OCI-LY1 (cell line): ENCODE measurements at regions not wholly inside any gene's neighbourhood (a gene's known extent, or its start where the extent isn't known, plus 50 kb on each side); places are given as distances from the start of the nearest gene placed in this dataset.

Source experiments
- H2AFZ ChIP-seq: fragments of 200-600 bp; sonication (generic), shearing (Covaris generic); 2 replicates; pipeline ENCODE4 v1.6.0; 2014; ENCODE audit warnings: antibody characterized with exemption, mild to moderate bottlenecking, low read length
- H3F3A ChIP-seq: fragments of 200-600 bp; sonication (generic), shearing (Covaris generic); 2 replicates; pipeline ENCODE4 v1.6.0; 2014; ENCODE audit warnings: mild to moderate bottlenecking, antibody characterized with exemption, low read length, moderate library complexity; ENCODE audit not compliant: insufficient read depth
- H3K27ac ChIP-seq: fragments of 200-600 bp; sonication (generic); 2 replicates; pipeline ENCODE4 v1.5.1; 2014; ENCODE audit warnings: low read length, mixed run types, mild to moderate bottlenecking, low read depth; ENCODE audit not compliant: poor library complexity, severe bottlenecking
- H3K27me3 ChIP-seq: fragments of 200-600 bp; sonication (generic); 2 replicates; pipeline ENCODE4 v1.6.0; 2014; ENCODE audit warnings: antibody characterized with exemption, mild to moderate bottlenecking, low read length, moderate library complexity; ENCODE audit not compliant: insufficient read depth
- H3K36me3 ChIP-seq: fragments of 200-600 bp; sonication (generic); 2 replicates; pipeline ENCODE4 v1.6.1; 2014; ENCODE audit warnings: mild to moderate bottlenecking, antibody characterized with exemption, low read length, moderate library complexity, mixed read lengths; ENCODE audit not compliant: insufficient read depth
- H3K4me1 ChIP-seq: fragments of 200-600 bp; sonication (generic); 2 replicates; pipeline ENCODE4 v1.5.1; 2014; ENCODE audit warnings: mild to moderate bottlenecking, low read length, moderate library complexity; ENCODE audit not compliant: insufficient read depth, severe bottlenecking
- H3K4me2 ChIP-seq: fragments of 200-600 bp; sonication (generic), shearing (Covaris generic); 2 replicates; pipeline ENCODE4 v1.6.1; 2014; ENCODE audit warnings: low read length
- H3K4me3 ChIP-seq: fragments of 200-600 bp; sonication (generic); 2 replicates; pipeline ENCODE4 v1.5.1; 2014; ENCODE audit warnings: low read length, low read depth, mild to moderate bottlenecking, mixed read lengths; ENCODE audit not compliant: poor library complexity, severe bottlenecking
- H3K79me2 ChIP-seq: fragments of 200-600 bp; shearing (Covaris generic); 2 replicates; pipeline ENCODE4 v1.6.1; 2016; ENCODE audit warnings: mixed run types, low read length, mixed read lengths; ENCODE audit not compliant: insufficient read depth
- H3K9ac ChIP-seq: fragments of 200-600 bp; sonication (generic), shearing (Covaris generic); 2 replicates; pipeline ENCODE4 v1.6.1; 2014; ENCODE audit warnings: mild to moderate bottlenecking, low read length, mixed read lengths
- H3K9me2 ChIP-seq: fragments of 200-600 bp; sonication (generic), shearing (Covaris generic); 2 replicates; pipeline ENCODE4 v1.6.1; 2014; ENCODE audit warnings: low read depth, mild to moderate bottlenecking, low read length, mixed read lengths
- H3K9me3 ChIP-seq: fragments of 200-600 bp; shearing (Covaris generic); 2 replicates; pipeline ENCODE4 v1.6.1; 2014; ENCODE audit warnings: low read length, mixed read lengths
- H4K20me1 ChIP-seq: fragments of 200-600 bp; sonication (generic), shearing (Covaris generic); 2 replicates; pipeline ENCODE4 v1.6.0; 2016; ENCODE audit warnings: mild to moderate bottlenecking, low read length; ENCODE audit not compliant: insufficient read depth
- EZH2 ChIP-seq: fragments of 200-600 bp; sonication (generic), shearing (Covaris generic); IDR thresholded peaks from 2 replicates; pipeline ENCODE4 v1.8.0; 2017; ENCODE audit warnings: borderline replicate concordance, mixed run types, mild to moderate bottlenecking, antibody characterized with exemption, low read length, moderate library complexity, mixed read lengths
- TF ChIP-seq, protein P1 (sequence below): fragments of 200-600 bp; sonication (generic), shearing (Covaris generic); IDR thresholded peaks from 2 replicates; pipeline ENCODE4 v1.5.1; 2017; ENCODE audit warnings: mild to moderate bottlenecking, antibody characterized with exemption, low read length, moderate library complexity, mixed read lengths

DNA sequence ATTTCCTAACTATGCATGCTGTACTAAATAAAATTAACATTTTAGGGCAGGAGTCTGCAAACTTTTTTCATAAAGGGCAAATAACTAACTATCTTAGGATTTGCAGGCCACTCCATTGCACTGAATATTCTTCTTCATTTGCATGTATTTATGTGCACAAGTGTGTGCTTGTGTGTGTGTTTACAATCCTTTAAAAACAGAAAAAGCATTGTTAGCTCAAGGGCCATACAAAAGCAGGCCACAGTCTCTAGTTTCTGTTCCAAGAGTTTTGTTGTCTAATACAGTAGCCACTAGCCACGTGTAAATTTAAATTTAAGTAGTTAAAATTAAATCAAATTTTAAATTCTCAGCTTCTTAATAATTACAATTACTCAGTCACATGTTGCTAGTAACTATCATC, 621.8 kb downstream of the TMA16 start:
- no peaks in the 10 kb centered on the region for H3K27me3 ChIP-seq
- TF ChIP-seq, protein P1, sequence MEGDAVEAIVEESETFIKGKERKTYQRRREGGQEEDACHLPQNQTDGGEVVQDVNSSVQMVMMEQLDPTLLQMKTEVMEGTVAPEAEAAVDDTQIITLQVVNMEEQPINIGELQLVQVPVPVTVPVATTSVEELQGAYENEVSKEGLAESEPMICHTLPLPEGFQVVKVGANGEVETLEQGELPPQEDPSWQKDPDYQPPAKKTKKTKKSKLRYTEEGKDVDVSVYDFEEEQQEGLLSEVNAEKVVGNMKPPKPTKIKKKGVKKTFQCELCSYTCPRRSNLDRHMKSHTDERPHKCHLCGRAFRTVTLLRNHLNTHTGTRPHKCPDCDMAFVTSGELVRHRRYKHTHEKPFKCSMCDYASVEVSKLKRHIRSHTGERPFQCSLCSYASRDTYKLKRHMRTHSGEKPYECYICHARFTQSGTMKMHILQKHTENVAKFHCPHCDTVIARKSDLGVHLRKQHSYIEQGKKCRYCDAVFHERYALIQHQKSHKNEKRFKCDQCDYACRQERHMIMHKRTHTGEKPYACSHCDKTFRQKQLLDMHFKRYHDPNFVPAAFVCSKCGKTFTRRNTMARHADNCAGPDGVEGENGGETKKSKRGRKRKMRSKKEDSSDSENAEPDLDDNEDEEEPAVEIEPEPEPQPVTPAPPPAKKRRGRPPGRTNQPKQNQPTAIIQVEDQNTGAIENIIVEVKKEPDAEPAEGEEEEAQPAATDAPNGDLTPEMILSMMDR, result no peak
- TF ChIP-seq EZH2, result no peak
- H3K4me1 ChIP-seq, result no peaks in the 10 kb centered on the region
- no peak overlapping the region for H3K9ac ChIP-seq
- no peaks in the 10 kb centered on the region for H3K9me2 ChIP-seq
- H3K9me3 ChIP-seq, result no peaks in the 10 kb centered on the region
- no peaks in the 10 kb centered on the region for H3F3A ChIP-seq
- H3K4me2 ChIP-seq, result no peak overlapping the region
- H3K36me3 ChIP-seq, result no peaks in the 10 kb centered on the region
- H4K20me1 ChIP-seq, result no peaks in the 10 kb centered on the region
- no peak overlapping the region for H2AFZ ChIP-seq
- H3K4me3 ChIP-seq, result no peak overlapping the region
- H3K27ac ChIP-seq, result no peak overlapping the region
- H3K79me2 ChIP-seq, result no peaks in the 10 kb centered on the region

DNA sequence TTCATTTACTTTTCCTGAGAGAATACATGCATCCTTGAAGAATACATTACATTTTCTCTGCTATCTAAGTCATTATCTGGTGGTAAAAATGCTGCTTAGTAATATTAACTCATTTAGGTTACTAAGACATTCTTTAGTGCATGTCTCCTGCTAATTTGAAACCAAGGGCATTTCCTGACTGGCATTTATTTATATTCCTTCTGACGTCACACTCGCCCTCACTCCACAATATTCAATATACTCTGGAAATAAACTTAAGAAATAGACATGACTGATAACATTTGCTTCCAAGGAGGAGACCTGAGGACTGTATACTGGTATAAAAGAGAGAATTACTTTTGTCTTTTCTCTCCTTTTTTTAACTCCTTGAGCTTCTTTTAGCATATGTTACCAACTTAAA, 619.5 kb upstream of the SMIM31 start:
- Histone ChIP-seq H3K9me3 (no peaks in the 10 kb centered on the region), H4K20me1 (no peaks in the 10 kb centered on the region), H3K36me3 (no peaks in the 10 kb centered on the region), H3K4me3 (no peak overlapping the region), H3F3A (no peaks in the 10 kb centered on the region), H3K27me3 (no peaks in the 10 kb centered on the region), H3K4me1 (no peaks in the 10 kb centered on the region), H3K79me2 (no peaks in the 10 kb centered on the region), H3K9ac (no peak overlapping the region), H3K4me2 (no peak overlapping the region), H2AFZ (no peak overlapping the region), H3K27ac (no peak overlapping the region), H3K9me2 (no peaks in the 10 kb centered on the region)
- no peak for TF ChIP-seq EZH2
- TF ChIP-seq, protein P1, result no peak

DNA sequence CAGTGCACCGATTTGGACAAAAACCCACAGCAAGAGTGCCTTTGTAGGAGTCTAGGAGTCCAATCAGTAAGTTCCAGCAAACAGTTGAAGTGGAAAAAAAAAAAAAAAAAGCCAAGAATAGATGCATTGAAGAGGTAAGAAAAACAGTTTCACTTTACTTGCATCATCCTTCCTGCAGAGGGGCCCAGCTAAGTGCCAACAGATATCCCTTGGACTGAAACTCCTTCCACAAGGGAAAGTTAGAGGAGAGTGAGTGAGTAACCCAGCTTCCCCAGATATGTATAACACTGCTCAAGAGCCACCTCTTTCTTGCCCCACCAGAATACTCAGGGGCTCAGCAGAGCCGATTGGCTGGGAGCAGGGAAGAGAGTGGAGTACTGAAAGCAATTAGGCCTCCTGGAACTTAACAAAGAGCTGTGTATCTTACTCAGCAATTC, 617.7 kb upstream of the SMIM31 start:
- Histone ChIP-seq H3K9me2 (no peaks in the 10 kb centered on the region), H3K27ac (no peak overlapping the region), H3K9me3 (no peaks in the 10 kb centered on the region), H3K79me2 (no peaks in the 10 kb centered on the region), H4K20me1 (no peaks in the 10 kb centered on the region), H3K36me3 (no peaks in the 10 kb centered on the region), H2AFZ (no peak overlapping the region), H3K4me3 (no peak overlapping the region), H3K27me3 (no peaks in the 10 kb centered on the region), H3K9ac (no peak overlapping the region), H3K4me1 (no peaks in the 10 kb centered on the region), H3K4me2 (no peak overlapping the region), H3F3A (no peaks in the 10 kb centered on the region)
- TF ChIP-seq, protein P1, result no peak
- no peak for TF ChIP-seq EZH2
